K562 (cell line): ENCODE measurements at regions not wholly inside any gene's neighbourhood (a gene's known extent, or its start where the extent isn't known, plus 50 kb on each side); places are given as distances from the start of the nearest gene placed in this dataset.

Experiments
- ATAC-seq: fragments of 200-7000 bp; cut with Tn5 transposase; 3 replicates; pipeline ENCODE4 v1.9.1; 2020; ENCODE audit warnings: moderate library complexity
- BruUV-seq: library from RNA; stranded (reverse); fragments of 400-500 nt; replicated peaks from 2 replicates; lab custom pipeline; 2021; lab: Mats Ljungman, UMichigan
- CTCF ChIA-PET: fragments of 300-600 bp; formaldehyde crosslinking; extraction: SDS; loops from one replicate; lab custom pipeline; 2021; ENCODE audit warnings: low intra/inter-chr PET ratio; lab: Yijun Ruan, JAX
- POLR2A ChIA-PET: fragments of 300-600, 350-650 bp; sonication (Branson Sonifier 250); formaldehyde crosslinking; extraction: SDS; loops from one replicate; lab custom pipeline; 2021; ENCODE audit warnings: antibody characterized with exemption, inconsistent platforms; lab: Yijun Ruan, JAX
- DNase-seq, 4 experiments: peaks; one replicate each; pipeline versions ENCODE4 v3.0.0 to v3.0.0-alpha.2; 2011 to 2018; ENCODE audit warnings: low spot score in 3 of 4, mixed read lengths in 3 of 4; ENCODE audit errors: extremely low read depth in 1 of 4
- FAIRE-seq: peaks from 2 replicates; lab custom pipeline; 2011; peaks lifted over from hg19 to GRCh38; lab: Jason Lieb, UNC
- H2AFZ ChIP-seq: 2 replicates; pipeline ENCODE4 v1.6.0; 2011; ENCODE audit warnings: low read depth, low read length, control low read depth, inconsistent platforms
- H3K27ac ChIP-seq: fragments of 200-600 bp; 3 replicates; pipeline ENCODE4 v1.8.0; 2011; ENCODE audit warnings: low read depth, mild to moderate bottlenecking, control low read depth, inconsistent platforms, low read length, moderate library complexity, mixed read lengths; ENCODE audit errors: extremely low read depth
- H3K27me3 ChIP-seq, 2 experiments: fragments of 300-600 bp in 1 of 2; 2 replicates in 1 of 2; 3 replicates in 1 of 2; pipeline versions ENCODE4 v1.6.0 to v1.8.0; 2011; ENCODE audit warnings: inconsistent platforms in 2 of 2, low read length in 2 of 2, mild to moderate bottlenecking in 1 of 2, mixed read lengths in 1 of 2, moderate library complexity in 1 of 2; ENCODE audit not compliant: control insufficient read depth in 2 of 2, insufficient read depth in 2 of 2
- H3K36me3 ChIP-seq: fragments of 300-600 bp; 3 replicates; pipeline ENCODE4 v1.8.0; 2011; ENCODE audit warnings: mild to moderate bottlenecking, low read length, inconsistent platforms; ENCODE audit not compliant: control insufficient read depth, insufficient read depth
- H3K4me1 ChIP-seq, 2 experiments: fragments of 200-600 bp in 1 of 2; replicated peaks in 1 of 2; 2 replicates in 1 of 2; 3 replicates in 1 of 2; pipeline versions ENCODE4 v1.5.1 to v1.8.0; 2011; ENCODE audit warnings: inconsistent platforms in 2 of 2, low read length in 2 of 2, mild to moderate bottlenecking in 1 of 2, mixed read lengths in 1 of 2, moderate library complexity in 1 of 2; ENCODE audit not compliant: control insufficient read depth in 2 of 2, insufficient read depth in 2 of 2
- H3K4me2 ChIP-seq: 2 replicates; pipeline ENCODE4 v1.6.1; 2011; ENCODE audit warnings: low read length, control low read depth, inconsistent platforms, mixed read lengths; ENCODE audit not compliant: insufficient read depth
- H3K4me3 ChIP-seq: fragments of 200-600 bp; sonication (generic), shearing (Covaris generic); 2 replicates; pipeline ENCODE4 v1.5.1; 2016; ENCODE audit warnings: control low read depth, inconsistent platforms
- H3K79me2 ChIP-seq: fragments of 200-600 bp; 3 replicates; pipeline ENCODE4 v1.8.0; 2011; ENCODE audit warnings: low read length, inconsistent platforms; ENCODE audit not compliant: control insufficient read depth, insufficient read depth
- H3K9ac ChIP-seq, 2 experiments: 2 replicates each; pipeline versions ENCODE4 v1.6.0 to v1.6.1; 2011; ENCODE audit warnings: low read depth in 2 of 2, low read length in 2 of 2, control low read depth in 1 of 2, inconsistent platforms in 1 of 2, mild to moderate bottlenecking in 1 of 2, mixed read lengths in 1 of 2; ENCODE audit not compliant: insufficient read depth in 1 of 2
- H3K9me1 ChIP-seq: one replicate; pipeline ENCODE4 v1.6.0; 2011; ENCODE audit warnings: inconsistent platforms, mild to moderate bottlenecking, low read length, moderate library complexity; ENCODE audit not compliant: control insufficient read depth, insufficient read depth
- H3K9me3 ChIP-seq: replicated peaks from 2 replicates; pipeline ENCODE4 v1.5.1; 2011; ENCODE audit warnings: low read depth, low read length, inconsistent platforms; ENCODE audit not compliant: control insufficient read depth, insufficient read depth
- H4K20me1 ChIP-seq: replicated peaks from 2 replicates; pipeline ENCODE4 v1.6.1; 2011; ENCODE audit warnings: low read length, inconsistent platforms, mixed read lengths; ENCODE audit not compliant: control insufficient read depth, insufficient read depth
- ERF ChIP-seq: fragments of 450-650 bp; formaldehyde crosslinking; IDR thresholded peaks from 2 replicates; pipeline ENCODE4 v1.4.0; 2020; ENCODE audit warnings: mild to moderate bottlenecking, mixed read lengths
- HMGN3 ChIP-seq: IDR thresholded peaks from 2 replicates; pipeline ENCODE4 v1.6.1; 2011; ENCODE audit warnings: borderline replicate concordance, low read depth, mild to moderate bottlenecking, mixed read lengths, low read length; ENCODE audit not compliant: insufficient read length; ENCODE audit errors: extremely low read depth
- KLF16 ChIP-seq: IDR thresholded peaks from 2 replicates; pipeline ENCODE4 v1.6.1; 2016; ENCODE audit warnings: antibody characterized with exemption
- MBD2 ChIP-seq: sonication (generic); IDR thresholded peaks from 2 replicates; pipeline ENCODE4 v1.6.1; 2016; ENCODE audit warnings: low read depth, borderline replicate concordance
- MED1 ChIP-seq: sonication (generic); formaldehyde crosslinking; IDR thresholded peaks from 2 replicates; pipeline ENCODE4 v1.8.1; 2023; ENCODE audit warnings: missing genetic modification reagents, borderline replicate concordance
- MTA3 ChIP-seq: fragments of 450-650 bp; formaldehyde crosslinking; IDR thresholded peaks from 2 replicates; pipeline ENCODE4 v1.6.1; 2017; ENCODE audit warnings: mild to moderate bottlenecking, borderline replicate concordance
- NR2C2 ChIP-seq, 2 experiments: fragments of 200-800 bp in 1 of 2; sonication (Bioruptor generic) in 1 of 2; sonication (generic) in 1 of 2; formaldehyde crosslinking in 1 of 2; IDR thresholded peaks; 2 replicates each; pipeline versions ENCODE4 v1.6.1 to v1.8.0; 2016 to 2022; ENCODE audit warnings: mild to moderate bottlenecking in 1 of 2, missing compliant biosample characterization in 1 of 2, missing genetic modification characterization in 1 of 2, missing genetic modification reagents in 1 of 2
- PHB2 ChIP-seq: fragments of 450-650 bp; IDR thresholded peaks from 2 replicates; pipeline ENCODE4 v1.6.1; 2017; ENCODE audit warnings: low read depth
- RNF2 ChIP-seq: sonication (generic); IDR thresholded peaks from 2 replicates; pipeline ENCODE4 v1.6.1; 2016
- SMARCA4 ChIP-seq: fragments of 450-650 bp; IDR thresholded peaks from 2 replicates; pipeline ENCODE4 v1.6.1; 2016
- TAL1 ChIP-seq: fragments of 450-650 bp; IDR thresholded peaks from 2 replicates; pipeline ENCODE4 v1.6.1; 2016; ENCODE audit warnings: mild to moderate bottlenecking
- ZBTB40 ChIP-seq, 2 experiments: fragments of 450-650 bp in 1 of 2; sonication (generic) in 1 of 2; formaldehyde crosslinking in 1 of 2; IDR thresholded peaks; 2 replicates each; pipeline versions ENCODE4 v1.7.1 to v1.9.0; 2016 to 2022; ENCODE audit warnings: inconsistent platforms in 1 of 2, mild to moderate bottlenecking in 1 of 2, missing genetic modification reagents in 1 of 2
- ZNF224 ChIP-seq: sonication (generic); formaldehyde crosslinking; IDR thresholded peaks from 2 replicates; pipeline ENCODE4 v1.8.0; 2022; ENCODE audit warnings: mild to moderate bottlenecking, missing genetic modification reagents
- ZNF316 ChIP-seq: fragments of 450-650 bp; IDR thresholded peaks from 2 replicates; pipeline ENCODE4 v1.6.1; 2016
- ZNF644 ChIP-seq: fragments of 200-800 bp; sonication (Bioruptor generic); IDR thresholded peaks from 2 replicates; pipeline ENCODE4 v1.6.1; 2016; ENCODE audit warnings: low read depth, missing genetic modification characterization, missing compliant biosample characterization
- WGBS: fragments of 100-300 bp; shearing (Covaris generic); methylation state at CpG from one replicate; pipeline ENCODE4 v1.1.6; 2016; ENCODE audit warnings: low coverage, mixed read lengths; ENCODE audit not compliant: insufficient coverage; ENCODE audit errors: missing lambda C conversion rate; 5-methylcytosine and 5-hydroxymethylcytosine counted together
- in situ Hi-C: fragments of 300-500 bp; cut with MboI; formaldehyde crosslinking; loops from 4 replicates; pipeline ENCODE4 v1.15.0; 2018; ENCODE audit warnings: inconsistent platforms, mixed read lengths
- intact Hi-C: fragments of 100-400 bp; cut with micrococcal nuclease; formaldehyde crosslinking; loops from 2 replicates; pipeline ENCODE4 v1.14.2; 2022
- TF ChIP-seq, protein P1 (sequence below): sonication (generic); formaldehyde crosslinking; IDR thresholded peaks from 2 replicates; pipeline ENCODE4 v1.5.0; 2020; ENCODE audit warnings: missing genetic modification reagents

DNA sequence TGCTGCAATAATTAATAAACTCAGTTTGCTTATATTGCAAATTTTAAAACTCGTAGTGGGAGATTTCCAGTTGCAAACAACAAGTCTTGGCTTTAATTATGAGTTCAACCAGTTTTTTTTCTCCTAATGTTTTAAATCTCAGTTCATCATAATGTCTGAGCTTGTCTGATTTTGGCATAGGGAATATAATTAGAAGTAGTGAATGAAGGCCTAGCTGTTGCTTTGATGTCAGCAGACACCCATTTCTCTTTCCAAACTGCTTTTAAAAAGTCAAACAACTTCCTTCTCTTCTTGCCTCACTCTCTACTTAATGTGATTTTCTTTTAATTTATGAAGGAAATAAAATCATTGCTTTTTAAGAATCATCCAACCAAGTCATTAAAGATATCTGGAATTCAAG, 1462.1 kb downstream of the DPP10 start:
- H3K79me2 ChIP-seq: no peaks in the 10 kb centered on the region
- CTCF ChIA-PET: no interaction called here
- H3K9me1 ChIP-seq: no peaks in the 10 kb centered on the region
- no peak overlapping the region for H2AFZ ChIP-seq
- no peaks in the 10 kb centered on the region for H3K27me3 ChIP-seq
- H3K4me1 ChIP-seq: no peaks in the 10 kb centered on the region
- DNase-seq: no peak
- H3K9ac ChIP-seq: no peak overlapping the region
- H3K4me2 ChIP-seq: no peak overlapping the region
- 0% methylated on average over 1 of the region's 1 CpG for WGBS
- H3K9me3 ChIP-seq: no peaks in the 10 kb centered on the region
- H3K27ac ChIP-seq: no peak overlapping the region
- no TSS peak for BruUV-seq
- no peak for FAIRE-seq
- POLR2A ChIA-PET: no interaction called here
- intact Hi-C loops (no loop called here), in situ Hi-C loops (no loop called here)
- H4K20me1 ChIP-seq: no peaks in the 10 kb centered on the region
- ATAC-seq: no peak
- no peak overlapping the region for H3K4me3 ChIP-seq
- H3K36me3 ChIP-seq: no peaks in the 10 kb centered on the region
- TF ChIP-seq ERF (CRISPR knock-in tag) (no peak), MED1 (no peak), MTA3 (no peak), KLF16 (no peak), ZNF316 (no peak), HMGN3 (no peak), PHB2 (no peak), MBD2 (no peak), RNF2 (no peak), ZBTB40 (IDR thresholded peaks at IDR 0.05) (no peak), ZBTB40 (CRISPR knock-in tag; IDR thresholded peaks at IDR 0.05) (no peak), SMARCA4 (no peak), TAL1 (no peak), ZNF224 (CRISPR knock-in tag) (no peak), NR2C2 (CRISPR knock-in tag; IDR thresholded peaks at IDR 0.05) (no peak), NR2C2 (tag; IDR thresholded peaks at IDR 0.05) (no peak), ZNF644 (tag) (no peak)
- TF ChIP-seq, protein P1, sequence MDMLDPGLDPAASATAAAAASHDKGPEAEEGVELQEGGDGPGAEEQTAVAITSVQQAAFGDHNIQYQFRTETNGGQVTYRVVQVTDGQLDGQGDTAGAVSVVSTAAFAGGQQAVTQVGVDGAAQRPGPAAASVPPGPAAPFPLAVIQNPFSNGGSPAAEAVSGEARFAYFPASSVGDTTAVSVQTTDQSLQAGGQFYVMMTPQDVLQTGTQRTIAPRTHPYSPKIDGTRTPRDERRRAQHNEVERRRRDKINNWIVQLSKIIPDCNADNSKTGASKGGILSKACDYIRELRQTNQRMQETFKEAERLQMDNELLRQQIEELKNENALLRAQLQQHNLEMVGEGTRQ (CRISPR knock-in tag): no peak
